Lower leg skin (tissue), 4 donors: ENCODE measurements at regions not wholly inside any gene's neighbourhood (a gene's known extent, or its start where the extent isn't known, plus 50 kb on each side); places are given as distances from the start of the nearest gene placed in this dataset.

Experiments used
- DNase-seq, 2 donors: peaks; one replicate each; pipeline ENCODE4 v3.0.0-alpha.2; 2019; ENCODE audit warnings: low spot score in 2 of 2
- H3K4me3 ChIP-seq: fragments of 200-600 bp; sonication (generic); 2 replicates; pipeline ENCODE4 v1.5.1; 2017; ENCODE audit warnings: mild to moderate bottlenecking, low read depth; ENCODE audit not compliant: poor library complexity, severe bottlenecking
- CTCF ChIP-seq, 3 donors: fragments of 450-650 bp; IDR thresholded peaks; one replicate each; pipeline ENCODE4 v1.5.1; 2016; ENCODE audit warnings: antibody characterized with exemption in 3 of 3, mild to moderate bottlenecking in 3 of 3, moderate library complexity in 2 of 3
- POLR2A ChIP-seq, 2 donors: fragments of 450-650 bp; IDR thresholded peaks; one replicate each; pipeline ENCODE4 v1.6.1; 2016 to 2017; ENCODE audit warnings: antibody characterized with exemption in 2 of 2, mild to moderate bottlenecking in 1 of 2, moderate library complexity in 1 of 2
- WGBS, 2 donors: methylation state at CpG; one replicate each; pipeline ENCODE4 v1.1.5; 2018; 5-methylcytosine and 5-hydroxymethylcytosine counted together
- intact Hi-C: fragments of 100-400 bp; cut with DNase I; formaldehyde crosslinking; loops from one replicate; pipeline ENCODE4 v1.15.0; 2023; ENCODE audit warnings: low total_unique reads

- 82 to 83% methylated on average over 1 of the region's 1 CpG for WGBS, 2 donors
These were observed 288.4 kb downstream of the ASXL3 start for GRCh38 chr18:33866386-33866785.

GRCh38 chr18:33863912-33864311 is 285.9 kb downstream of the ASXL3 start:
- no peak overlapping the region for H3K4me3 ChIP-seq
- TF ChIP-seq CTCF (IDR thresholded peaks at IDR 0.05) (no peak), POLR2A (IDR thresholded peaks at IDR 0.05) (no peak)
- intact Hi-C loops: no loop called here
- 83 to 100% methylated on average over 1 of the region's 1 CpG for WGBS, 2 donors
- DNase-seq: no peak

More at GRCh38 chr18:33866386-33866785, 288.4 kb downstream of the ASXL3 start:
- intact Hi-C loops: loop anchor here (1.0 kb wide), 1 partner anchor 24 kb away; no protein-coding TSS in a partner anchor
- H3K4me3 ChIP-seq: no peak overlapping the region
- no peak for TF ChIP-seq POLR2A (IDR thresholded peaks at IDR 0.05)
- TF ChIP-seq CTCF (IDR thresholded peaks at IDR 0.05): no peak
- no peak for DNase-seq

- intact Hi-C loops: no loop called here
- no peak for DNase-seq
- TF ChIP-seq POLR2A (IDR thresholded peaks at IDR 0.05) (no peak), CTCF (IDR thresholded peaks at IDR 0.05) (no peak)
- H3K4me3 ChIP-seq: no peak overlapping the region
- WGBS, 2 donors: 95% methylated on average over 2 of the region's 2 CpGs
These were observed 276.8 kb downstream of the ASXL3 start for GRCh38 chr18:33854827-33855139.

DNA sequence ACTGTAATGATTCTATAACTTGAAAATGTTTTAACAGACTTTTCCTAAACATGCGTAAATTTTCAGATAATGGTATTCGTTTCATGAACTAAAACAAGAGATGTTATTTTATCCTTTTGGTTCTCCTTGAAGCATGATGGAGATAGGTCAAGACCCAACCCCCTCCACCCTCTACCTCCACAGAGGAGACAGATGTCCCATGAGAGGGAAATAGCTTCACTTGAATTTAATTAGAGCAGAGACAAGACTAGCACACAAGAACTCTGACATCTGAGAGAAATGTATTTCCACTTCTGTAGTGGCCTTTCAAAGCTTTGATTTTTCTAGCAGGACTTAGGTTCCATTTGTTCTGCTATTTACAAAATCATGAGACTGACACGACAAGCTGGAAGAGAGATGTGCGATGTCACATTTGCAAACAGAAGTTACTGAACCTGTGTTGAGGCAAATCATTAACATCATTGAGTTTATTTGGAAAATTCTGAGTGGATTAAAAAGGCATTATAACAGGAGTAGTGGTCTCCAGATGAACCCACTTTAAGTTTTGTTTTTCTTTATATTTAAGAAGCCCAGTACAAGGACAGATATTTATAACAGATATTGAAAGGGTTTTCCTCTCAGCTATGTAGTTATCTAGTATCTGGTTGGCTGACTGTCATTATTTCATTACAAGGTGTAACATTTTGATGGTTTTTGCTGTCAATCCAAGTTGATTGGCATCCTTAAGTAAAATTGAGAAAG is 276.2 kb downstream of the ASXL3 start:
- no peak for TF ChIP-seq POLR2A (IDR thresholded peaks at IDR 0.05)
- no peak for TF ChIP-seq CTCF (IDR thresholded peaks at IDR 0.05)

GRCh38 chr18:33853187-33853586 is 275.2 kb downstream of the ASXL3 start:
- TF ChIP-seq CTCF (IDR thresholded peaks at IDR 0.05): no peak
- no peak for TF ChIP-seq POLR2A (IDR thresholded peaks at IDR 0.05)
- H3K4me3 ChIP-seq: no peak overlapping the region
- intact Hi-C loops: no loop called here
- no peak for DNase-seq
- 61 to 64% methylated on average over 6 of the region's 6 CpGs for WGBS, 2 donors

More for the DNA sequence above, 276.2 kb downstream of the ASXL3 start:
- WGBS, 2 donors: 72 to 83% methylated on average over 4 of the region's 4 CpGs
- DNase-seq: no peak
- no peak overlapping the region for H3K4me3 ChIP-seq
- intact Hi-C loops: no loop called here
